ENCODE measurements at regions not wholly inside any gene's neighbourhood (a gene's known extent, or its start where the extent isn't known, plus 50 kb on each side); places are given as distances from the start of the nearest gene placed in this dataset.

DNA sequence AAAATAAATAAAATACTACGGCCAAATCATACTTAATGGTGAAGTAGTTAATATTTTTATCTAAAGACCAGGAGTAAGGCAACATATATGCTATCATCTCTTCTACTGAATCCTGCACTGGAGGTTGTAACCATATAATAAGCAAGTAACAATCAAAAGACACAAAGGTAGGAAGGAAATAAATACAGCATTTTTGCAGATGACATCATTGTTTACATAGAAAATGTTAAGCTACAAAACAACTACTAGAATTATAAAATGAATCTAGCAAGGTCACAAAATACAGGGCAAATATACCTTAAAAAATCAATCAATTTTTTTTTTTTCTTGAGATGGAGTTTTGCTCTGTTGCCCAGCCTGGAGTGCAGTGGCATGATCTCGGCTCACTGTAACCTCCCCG, 51.6 kb upstream of the BDKRB2 start:
- no peak overlapping the region for H3K4me3 ChIP-seq
- H3K27ac ChIP-seq, result no peak overlapping the region
- no peaks in the 10 kb centered on the region for H3K9me2 ChIP-seq (replicated peaks; ENCODE audit: insufficient read depth)
- H2AFZ ChIP-seq, result no peak overlapping the region
- no peaks in the 10 kb centered on the region for H3K36me3 ChIP-seq (replicated peaks; ENCODE audit: insufficient read depth, low read depth)
- H4K20me1 ChIP-seq (ENCODE audit: insufficient read depth, poor library complexity, severe bottlenecking), result no peaks in the 10 kb centered on the region
- 96% methylated on average over 3 of the region's 3 CpGs for WGBS (ENCODE audit: low lambda C conversion rate, missing lambda C conversion rate)
- no peaks in the 10 kb centered on the region for H3K27me3 ChIP-seq
- no peaks in the 10 kb centered on the region for H3K4me1 ChIP-seq (ENCODE audit: insufficient read depth)
- no peaks in the 10 kb centered on the region for H3K9me3 ChIP-seq (ENCODE audit: low read depth)
- TF ChIP-seq EZH2 (IDR thresholded peaks at IDR 0.05; ENCODE audit: borderline replicate concordance) (no peak), EZH2phosphoT487 (IDR thresholded peaks at IDR 0.05; ENCODE audit: low read depth, severe bottlenecking, unreplicated experiment) (no peak)
- TF ChIP-seq, protein P1, sequence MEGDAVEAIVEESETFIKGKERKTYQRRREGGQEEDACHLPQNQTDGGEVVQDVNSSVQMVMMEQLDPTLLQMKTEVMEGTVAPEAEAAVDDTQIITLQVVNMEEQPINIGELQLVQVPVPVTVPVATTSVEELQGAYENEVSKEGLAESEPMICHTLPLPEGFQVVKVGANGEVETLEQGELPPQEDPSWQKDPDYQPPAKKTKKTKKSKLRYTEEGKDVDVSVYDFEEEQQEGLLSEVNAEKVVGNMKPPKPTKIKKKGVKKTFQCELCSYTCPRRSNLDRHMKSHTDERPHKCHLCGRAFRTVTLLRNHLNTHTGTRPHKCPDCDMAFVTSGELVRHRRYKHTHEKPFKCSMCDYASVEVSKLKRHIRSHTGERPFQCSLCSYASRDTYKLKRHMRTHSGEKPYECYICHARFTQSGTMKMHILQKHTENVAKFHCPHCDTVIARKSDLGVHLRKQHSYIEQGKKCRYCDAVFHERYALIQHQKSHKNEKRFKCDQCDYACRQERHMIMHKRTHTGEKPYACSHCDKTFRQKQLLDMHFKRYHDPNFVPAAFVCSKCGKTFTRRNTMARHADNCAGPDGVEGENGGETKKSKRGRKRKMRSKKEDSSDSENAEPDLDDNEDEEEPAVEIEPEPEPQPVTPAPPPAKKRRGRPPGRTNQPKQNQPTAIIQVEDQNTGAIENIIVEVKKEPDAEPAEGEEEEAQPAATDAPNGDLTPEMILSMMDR (IDR thresholded peaks at IDR 0.05; ENCODE audit: poor library complexity), result no peak
- DNase-seq (ENCODE audit: low spot score), result no peak
- no peak overlapping the region for H3K4me2 ChIP-seq
- H3K79me2 ChIP-seq, result no peaks in the 10 kb centered on the region

Data from hepatocyte (in vitro differentiated cells).